Natural killer cell (primary cell): ENCODE measurements at regions not wholly inside any gene's neighbourhood (a gene's known extent, or its start where the extent isn't known, plus 50 kb on each side); places are given as distances from the start of the nearest gene placed in this dataset.

Experiments
- ATAC-seq, 3 donors: fragments of 150-1000 bp in 2 of 3; fragments of 200-7000 bp in 1 of 3; cut with Tn5 transposase; 1 replicate in 1 of 3; 2 replicates in 2 of 3; pipeline ENCODE4 v1.10.0; 2021; ENCODE audit warnings: mild to moderate bottlenecking in 2 of 3, moderate library complexity in 2 of 3
- DNase-seq, 2 donors: peaks; one replicate each; pipeline versions ENCODE4 v3.0.0 to v3.0.0-alpha.2; 2013 to 2021; ENCODE audit warnings: mixed read lengths in 1 of 2
- H3K27ac ChIP-seq: one replicate; pipeline ENCODE4 v1.5.1; 2013; ENCODE audit warnings: mild to moderate bottlenecking, low read length
- H3K27me3 ChIP-seq: one replicate; pipeline ENCODE4 v1.6.1; 2013; ENCODE audit warnings: low read length; ENCODE audit not compliant: control insufficient read depth, insufficient read depth
- H3K36me3 ChIP-seq: one replicate; pipeline ENCODE4 v1.6.1; 2013; ENCODE audit warnings: low read length; ENCODE audit not compliant: control insufficient read depth, insufficient read depth
- H3K4me1 ChIP-seq: one replicate; pipeline ENCODE4 v1.6.1; 2013; ENCODE audit warnings: low read length; ENCODE audit not compliant: control insufficient read depth, insufficient read depth
- H3K4me3 ChIP-seq: one replicate; pipeline ENCODE4 v1.5.1; 2013; ENCODE audit warnings: low read length
- H3K9me3 ChIP-seq: one replicate; pipeline ENCODE4 v1.6.1; 2013; ENCODE audit warnings: low read length; ENCODE audit not compliant: control insufficient read depth, insufficient read depth
- H3K27ac Mint-ChIP-seq, 2 donors: one replicate each; pipeline ENCODE4 v1.8.0; 2022; ENCODE audit warnings: mild to moderate bottlenecking in 2 of 2, mixed read lengths in 2 of 2, moderate library complexity in 1 of 2
- H3K27me3 Mint-ChIP-seq, 2 donors: one replicate each; pipeline ENCODE4 v1.8.0; 2022; ENCODE audit warnings: low read depth in 2 of 2, mixed read lengths in 2 of 2
- H3K36me3 Mint-ChIP-seq: one replicate; pipeline ENCODE4 v1.8.0; 2022; ENCODE audit warnings: mixed read lengths
- H3K4me1 Mint-ChIP-seq, 2 donors: one replicate each; pipeline ENCODE4 v1.8.0; 2022; ENCODE audit warnings: mixed read lengths in 2 of 2
- H3K4me3 Mint-ChIP-seq: one replicate; pipeline ENCODE4 v1.8.0; 2022; ENCODE audit warnings: mild to moderate bottlenecking, moderate library complexity, mixed read lengths
- H3K9me3 Mint-ChIP-seq, 2 donors: one replicate each; pipeline ENCODE4 v1.8.0; 2022; ENCODE audit warnings: mixed read lengths in 2 of 2
- CTCF ChIP-seq: fragments of 200-600 bp; IDR thresholded peaks from one replicate; pipeline ENCODE4 v1.8.0; 2022; ENCODE audit warnings: antibody characterized with exemption
- WGBS: methylation state at CpG from one replicate; pipeline ENCODE4 v1.1.7; 2013; ENCODE audit warnings: missing lambda C conversion rate; ENCODE audit not compliant: insufficient coverage; 5-methylcytosine and 5-hydroxymethylcytosine counted together
- intact Hi-C: fragments of 100-400 bp; cut with micrococcal nuclease; formaldehyde crosslinking; loops from one replicate; pipeline ENCODE4 v1.14.2; 2022

- DNase-seq, result no peak
- H3K9me3 Mint-ChIP-seq, result peaks cover 2 to 5% of the 10 kb centered on the region in 2 donors
- no peak for TF ChIP-seq CTCF
- H3K36me3 ChIP-seq, result no peaks in the 10 kb centered on the region
- H3K36me3 Mint-ChIP-seq, result peaks cover 7% of the 10 kb centered on the region
- intact Hi-C loops, result loop anchor here (10.0 kb wide), 1 partner anchor 716 kb away; no protein-coding TSS in a partner anchor
- no peak overlapping the region for H3K27ac ChIP-seq
- H3K4me1 ChIP-seq, result no peaks in the 10 kb centered on the region
- H3K4me3 Mint-ChIP-seq, result no peak overlapping the region
- H3K27me3 Mint-ChIP-seq, result no peaks in the 10 kb centered on the region
- peaks cover 5 to 13% of the 10 kb centered on the region in 2 donors for H3K4me1 Mint-ChIP-seq
- H3K27me3 ChIP-seq, result no peaks in the 10 kb centered on the region
- H3K9me3 ChIP-seq, result peaks cover 7% of the 10 kb centered on the region
- no peak overlapping the region for H3K4me3 ChIP-seq
- ATAC-seq, result no peak
- no peak overlapping the region for H3K27ac Mint-ChIP-seq
- 98% methylated on average over 2 of the region's 2 CpGs for WGBS
Observed at GRCh38 chr3:177770383-177771230, 573.3 kb upstream of the TBL1XR1 start.

GRCh38 chr3:177771780-177772179 lies 574.5 kb upstream of the TBL1XR1 start:
- WGBS, result no CpG with 5 or more reads among the region's 2 CpGs

GRCh38 chr3:177772908-177773557 lies 575.8 kb upstream of the TBL1XR1 start:
- Histone ChIP-seq H3K4me1 (peaks cover 5% of the 10 kb centered on the region), H3K4me3 (no peak overlapping the region), H3K36me3 (no peaks in the 10 kb centered on the region), H3K27me3 (no peaks in the 10 kb centered on the region), H3K27ac (no peak overlapping the region), H3K9me3 (peaks cover 6% of the 10 kb centered on the region)
- intact Hi-C loops, result loop anchor here (10.0 kb wide), 1 partner anchor 718 kb away; no protein-coding TSS in a partner anchor
- WGBS, result 61% methylated on average over 2 of the region's 3 CpGs
- no peaks in the 10 kb centered on the region for H3K27me3 Mint-ChIP-seq
- DNase-seq (no peak), ATAC-seq (no peak)
- peaks cover under 1 to 2% of the 10 kb centered on the region in 2 donors for H3K9me3 Mint-ChIP-seq
- H3K36me3 Mint-ChIP-seq, result peaks cover 3% of the 10 kb centered on the region
- H3K4me1 Mint-ChIP-seq, result peaks cover 10 to 18% of the 10 kb centered on the region in 2 donors
- H3K27ac Mint-ChIP-seq, result no peak overlapping the region
- no peak overlapping the region for H3K4me3 Mint-ChIP-seq
- no peak for TF ChIP-seq CTCF

More at GRCh38 chr3:177771780-177772179, 574.5 kb upstream of the TBL1XR1 start:
- no peak overlapping the region for H3K4me3 ChIP-seq
- Mint-ChIP-seq H3K27ac (no peak overlapping the region), H3K9me3 (peaks cover 2 to 3% of the 10 kb centered on the region in 2 donors), H3K36me3 (peaks cover 7% of the 10 kb centered on the region), H3K27me3 (no peaks in the 10 kb centered on the region), H3K4me3 (no peak overlapping the region), H3K4me1 (peaks cover 5 to 13% of the 10 kb centered on the region in 2 donors)
- TF ChIP-seq CTCF, result no peak
- no peak for ATAC-seq
- intact Hi-C loops, result loop anchor here (10.0 kb wide), 1 partner anchor 717 kb away; no protein-coding TSS in a partner anchor
- DNase-seq, result no peak
- no peaks in the 10 kb centered on the region for H3K27me3 ChIP-seq
- H3K4me1 ChIP-seq, result no peaks in the 10 kb centered on the region
- peaks cover 7% of the 10 kb centered on the region for H3K9me3 ChIP-seq
- H3K27ac ChIP-seq, result no peak overlapping the region
- no peaks in the 10 kb centered on the region for H3K36me3 ChIP-seq
